Lung (tissue), 11 donors: ENCODE measurements at regions not wholly inside any gene's neighbourhood (a gene's known extent, or its start where the extent isn't known, plus 50 kb on each side); places are given as distances from the start of the nearest gene placed in this dataset.

Experiments used
- ATAC-seq: fragments of 200-7000 bp; cut with Tn5 transposase; one replicate; pipeline ENCODE4 v1.9.1; 2020; ENCODE audit warnings: moderate number of reproducible peaks; ENCODE audit not compliant: insufficient read depth, low FRiP score
- DNase-seq, 3 donors: peaks; one replicate each; pipeline ENCODE4 v3.0.0-alpha.2; 2013 to 2017
- H3K27ac ChIP-seq, 2 donors: one replicate each; pipeline ENCODE4 v1.5.1; 2013; ENCODE audit warnings: mild to moderate bottlenecking in 2 of 2, moderate library complexity in 2 of 2, control low read depth in 1 of 2, inconsistent platforms in 1 of 2, low read depth in 1 of 2, low read length in 1 of 2
- H3K27me3 ChIP-seq, 3 donors: one replicate each; pipeline ENCODE4 v1.5.1; 2013; ENCODE audit warnings: low read length in 2 of 3; ENCODE audit not compliant: control insufficient read depth in 3 of 3, insufficient read depth in 3 of 3
- H3K36me3 ChIP-seq, 4 donors: one replicate each; pipeline ENCODE4 v1.5.1; 2013; ENCODE audit warnings: low read length in 4 of 4, mild to moderate bottlenecking in 1 of 4, moderate library complexity in 1 of 4; ENCODE audit not compliant: control insufficient read depth in 4 of 4, insufficient read depth in 4 of 4
- H3K4me1 ChIP-seq, 5 donors: one replicate each; pipeline ENCODE4 v1.5.1; 2013; ENCODE audit warnings: low read length in 5 of 5, mild to moderate bottlenecking in 2 of 5, moderate library complexity in 1 of 5; ENCODE audit not compliant: control insufficient read depth in 5 of 5, insufficient read depth in 5 of 5
- H3K4me3 ChIP-seq: one replicate; pipeline ENCODE4 v1.5.1; 2013; ENCODE audit warnings: mild to moderate bottlenecking, control low read depth, moderate library complexity
- H3K9ac ChIP-seq, 2 donors: one replicate each; pipeline ENCODE4 v1.5.1; 2013; ENCODE audit warnings: low read length in 2 of 2, control low read depth in 1 of 2; ENCODE audit not compliant: insufficient read depth in 1 of 2
- H3K9me3 ChIP-seq, 4 donors: one replicate each; pipeline ENCODE4 v1.5.1; 2013; ENCODE audit warnings: low read length in 3 of 4, mild to moderate bottlenecking in 1 of 4, moderate library complexity in 1 of 4; ENCODE audit not compliant: control insufficient read depth in 4 of 4, insufficient read depth in 3 of 4
- CTCF ChIP-seq: IDR thresholded peaks from 2 replicates; pipeline ENCODE4 v1.5.1; 2012; ENCODE audit warnings: mild to moderate bottlenecking; ENCODE audit errors: control extremely low read depth, extremely low read depth
- WGBS, 2 donors: extraction: QIAGEN DNeasy Blood & Tissue Kit; methylation state at CpG; one replicate each; pipeline ENCODE4 v1.1.7; 2013; 5-methylcytosine and 5-hydroxymethylcytosine counted together
- donor health status: control.
- donor health status: control.
- donor health status: Bipolar disorder and iron deficiency.
- donor health status: healthy.
- donor health status: DM: yes; HTN: yes; CAD: no.

- no peak for DNase-seq
- peaks cover 0 to 4% (median 0%) of the 10 kb centered on the region in 5 donors for H3K4me1 ChIP-seq
- H3K27ac ChIP-seq: no peak overlapping the region
- H3K9me3 ChIP-seq: no peaks in the 10 kb centered on the region
- TF ChIP-seq CTCF: no peak
- H3K4me3 ChIP-seq: no peak overlapping the region
- no peak overlapping the region for H3K9ac ChIP-seq
- no peaks in the 10 kb centered on the region for H3K36me3 ChIP-seq
- WGBS, 2 donors: 65 to 83% methylated on average over 1 of the region's 1 CpG
- H3K27me3 ChIP-seq: no peaks in the 10 kb centered on the region
- no peak for ATAC-seq
These were observed 145.7 kb downstream of the CYP26A1 start for GRCh38 chr10:93219347-93219746.

GRCh38 chr10:93220296-93221170, 146.8 kb downstream of the CYP26A1 start:
- H3K9me3 ChIP-seq: no peaks in the 10 kb centered on the region
- no peak for TF ChIP-seq CTCF
- DNase-seq (no peak), ATAC-seq (no peak)
- H3K36me3 ChIP-seq: no peaks in the 10 kb centered on the region
- H3K4me3 ChIP-seq: no peak overlapping the region
- WGBS, 2 donors: 77 to 79% methylated on average over 33 of the region's 33 CpGs
- H3K4me1 ChIP-seq: peaks cover 0 to 4% (median 0%) of the 10 kb centered on the region in 5 donors
- no peak overlapping the region for H3K9ac ChIP-seq
- no peak overlapping the region for H3K27ac ChIP-seq
- no peaks in the 10 kb centered on the region for H3K27me3 ChIP-seq

GRCh38 chr10:93221171-93221496, 147.4 kb downstream of the CYP26A1 start:
- DNase-seq (no peak), ATAC-seq (no peak)
- H3K36me3 ChIP-seq: no peaks in the 10 kb centered on the region
- H3K27me3 ChIP-seq: no peaks in the 10 kb centered on the region
- no peaks in the 10 kb centered on the region for H3K9me3 ChIP-seq
- no peak overlapping the region for H3K4me3 ChIP-seq
- WGBS, 2 donors: 94% methylated on average over 18 of the region's 18 CpGs
- no peak for TF ChIP-seq CTCF
- H3K4me1 ChIP-seq: peaks cover 0 to 4% (median 0%) of the 10 kb centered on the region in 5 donors
- no peak overlapping the region for H3K27ac ChIP-seq
- H3K9ac ChIP-seq: no peak overlapping the region
